KOPT-K1 (cell line): ENCODE measurements at regions not wholly inside any gene's neighbourhood (a gene's known extent, or its start where the extent isn't known, plus 50 kb on each side); places are given as distances from the start of the nearest gene placed in this dataset.
"Not testable (repeated sequence)": the region's sequence is repeated elsewhere in the genome, so short reads cannot be mapped to it uniquely, and the experiment has no call there.

Source experiments
- H3K27ac ChIP-seq: fragments of 200-600 bp; sonication (generic); 2 replicates; pipeline ENCODE4 v1.5.1; 2016; ENCODE audit warnings: antibody characterized with exemption, mild to moderate bottlenecking, low read depth, low read length; ENCODE audit not compliant: poor library complexity, severe bottlenecking
- H3K36me3 ChIP-seq: fragments of 200-600 bp; sonication (generic); 2 replicates; pipeline ENCODE4 v1.5.1; 2017; ENCODE audit warnings: antibody characterized with exemption, mild to moderate bottlenecking, low read length, moderate library complexity; ENCODE audit not compliant: insufficient read depth
- H3K9me3 ChIP-seq: fragments of 200-600 bp; sonication (generic); 2 replicates; pipeline ENCODE4 v1.5.1; 2017; ENCODE audit warnings: antibody characterized with exemption, low read length, mild to moderate bottlenecking; ENCODE audit not compliant: insufficient read depth, poor library complexity, severe bottlenecking

DNA sequence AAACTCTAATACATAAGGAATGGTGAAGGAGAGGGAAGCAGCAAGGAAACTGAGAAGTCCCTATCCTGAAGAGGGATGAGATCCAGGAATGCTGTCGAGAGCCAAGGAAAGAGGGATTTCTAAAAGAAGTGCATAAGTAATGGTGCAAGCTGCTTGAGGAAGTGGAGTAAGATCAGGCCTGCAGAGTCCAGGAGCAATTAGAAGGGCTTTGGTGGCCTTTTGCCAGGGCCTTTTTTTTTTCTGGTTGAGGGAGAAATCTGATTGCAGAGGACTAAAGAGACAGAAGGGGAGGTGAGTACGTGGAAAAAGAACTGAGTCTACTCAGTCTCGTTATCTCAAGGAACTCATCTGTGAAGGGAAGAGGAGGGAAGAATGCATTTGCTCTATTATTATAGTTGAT is 396.2 kb downstream of the UTRN start:
- no peak overlapping the region for H3K27ac ChIP-seq
- peaks cover 47% of the 10 kb centered on the region for H3K36me3 ChIP-seq
- H3K9me3 ChIP-seq: peaks cover 18% of the 10 kb centered on the region

DNA sequence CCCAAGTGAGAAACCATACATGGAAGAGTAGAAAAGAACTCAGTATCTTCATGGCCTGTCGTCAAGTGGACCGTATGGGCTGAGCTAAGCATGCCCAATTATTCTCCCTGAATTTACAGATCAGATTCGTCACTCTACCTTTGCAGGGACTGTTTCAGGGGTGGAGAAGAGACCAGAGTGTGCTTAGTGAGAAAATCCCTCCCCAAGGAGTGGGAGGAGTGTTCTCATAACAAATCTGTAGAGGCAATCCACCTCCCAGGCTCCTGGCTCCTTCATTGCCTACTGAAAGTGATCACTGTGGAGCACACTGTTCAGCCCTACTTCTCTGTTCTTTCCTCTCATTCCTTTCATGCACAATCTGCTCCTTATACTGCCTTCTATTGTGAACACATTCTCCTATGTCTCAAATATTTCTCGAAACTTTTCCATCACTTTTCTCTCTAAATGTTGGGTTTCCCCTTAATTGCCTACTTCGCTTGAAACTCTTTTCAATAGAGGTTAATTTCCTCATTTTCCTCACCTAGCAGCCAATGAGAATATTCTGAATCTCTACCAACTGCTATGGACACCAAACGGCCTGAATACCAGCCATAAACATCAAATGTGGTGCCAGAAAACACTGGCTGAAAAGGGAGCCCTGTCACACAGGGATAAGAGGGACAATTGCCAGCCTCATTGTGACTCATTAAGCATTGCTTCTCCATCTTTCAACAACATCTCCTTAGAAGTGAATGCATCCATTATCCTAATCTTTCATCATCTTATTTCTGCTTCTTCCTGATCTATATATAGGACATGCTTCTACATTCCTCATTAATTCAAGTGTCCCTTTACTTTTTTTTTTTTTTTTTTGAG is 398.3 kb downstream of the UTRN start:
- Histone ChIP-seq H3K9me3 (peaks cover 27% of the 10 kb centered on the region), H3K36me3 (peaks cover 54% of the 10 kb centered on the region), H3K27ac (no peak overlapping the region)

DNA sequence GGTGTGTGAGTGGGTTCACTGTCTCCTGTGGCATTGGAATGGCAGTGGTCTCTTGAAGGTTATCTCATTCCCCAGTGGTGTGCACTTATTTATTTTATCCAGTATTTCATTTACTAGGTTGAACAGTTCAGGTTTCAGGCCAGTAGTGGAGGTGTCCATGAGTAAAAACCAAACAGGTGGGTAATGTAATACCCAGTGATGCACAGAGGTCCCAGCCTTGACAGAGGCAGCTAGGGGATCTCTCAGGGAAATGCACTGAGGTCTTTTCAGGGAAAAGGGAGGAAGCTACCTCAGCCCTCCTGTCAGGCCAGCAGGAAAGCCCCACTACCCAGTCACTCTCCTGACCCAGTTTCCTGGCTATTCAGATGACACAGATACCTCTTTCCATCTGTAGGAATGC is 403.6 kb downstream of the UTRN start:
- H3K36me3 ChIP-seq: peaks cover 44% of the 10 kb centered on the region
- peaks cover 46% of the 10 kb centered on the region for H3K9me3 ChIP-seq
- H3K27ac ChIP-seq: no peak overlapping the region

DNA sequence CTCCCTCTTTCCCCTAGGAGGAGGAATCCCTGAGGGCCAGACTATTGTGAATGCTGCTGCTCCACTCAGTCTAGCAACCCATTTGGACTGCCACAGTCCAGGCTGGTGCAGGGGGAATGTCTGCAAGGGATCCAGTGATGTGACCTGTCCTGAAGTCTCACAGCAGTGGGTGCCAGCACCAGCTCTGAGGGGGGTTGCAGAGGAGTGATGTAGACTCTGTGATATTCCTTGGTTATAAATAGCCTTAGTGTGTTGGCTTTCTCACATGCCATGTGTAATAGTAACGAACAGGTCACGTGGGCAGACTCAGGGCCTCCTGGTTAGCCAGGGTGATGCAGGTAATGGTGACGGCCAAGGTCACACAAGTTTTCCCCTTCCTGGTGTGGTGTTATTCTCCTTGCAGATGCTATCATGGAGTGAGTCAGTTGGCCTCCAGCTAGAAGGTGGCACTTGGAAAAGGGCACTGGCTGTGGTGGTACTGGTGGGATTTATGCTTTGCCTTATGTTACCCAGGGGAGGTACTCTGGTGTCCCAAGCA is 404.4 kb downstream of the UTRN start:
- no peak overlapping the region for H3K27ac ChIP-seq
- peaks cover 38% of the 10 kb centered on the region for H3K36me3 ChIP-seq
- peaks cover 46% of the 10 kb centered on the region for H3K9me3 ChIP-seq

DNA sequence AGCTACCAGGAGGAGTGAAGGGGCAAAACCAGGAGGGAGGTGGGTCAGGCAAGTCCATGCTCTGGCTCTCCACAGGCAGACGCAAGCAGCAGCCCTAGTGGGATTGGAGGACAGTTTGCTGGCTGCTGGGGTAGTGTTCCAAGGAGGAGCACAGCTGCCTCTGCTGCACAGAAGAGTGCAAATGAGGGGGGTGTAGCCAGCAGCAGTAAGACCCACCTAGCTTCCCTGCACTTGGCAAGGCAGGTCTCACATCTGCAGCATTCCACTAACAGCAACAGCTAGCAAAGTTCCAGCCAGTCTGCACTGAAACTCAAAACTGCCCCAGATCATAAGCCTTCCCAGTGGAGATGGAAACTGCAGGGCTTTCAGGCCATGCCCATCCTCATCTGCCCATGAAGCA is 405.0 kb downstream of the UTRN start:
- Histone ChIP-seq H3K36me3 (peaks cover 34% of the 10 kb centered on the region), H3K9me3 (peaks cover 41% of the 10 kb centered on the region), H3K27ac (no peak overlapping the region)

DNA sequence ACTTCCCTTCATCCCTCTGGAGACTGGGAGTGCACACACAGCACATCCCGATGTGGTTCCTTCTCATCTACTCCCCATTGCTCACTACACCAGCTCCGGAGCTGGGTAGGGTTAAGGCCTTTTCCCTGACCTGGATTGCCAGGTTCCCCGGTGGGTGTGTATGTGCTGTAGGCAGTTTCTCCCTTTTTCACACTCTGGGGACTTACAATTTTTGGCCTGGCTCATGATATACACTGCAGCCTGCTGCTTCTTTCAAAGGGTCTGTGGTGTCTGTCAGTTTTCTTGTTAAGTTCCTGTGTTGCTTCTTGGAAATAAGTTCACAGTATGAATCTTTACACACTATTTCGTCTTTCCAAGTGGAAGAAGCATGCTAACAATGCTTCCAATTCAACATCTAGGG is 405.5 kb downstream of the UTRN start:
- H3K9me3 ChIP-seq: peaks cover 37% of the 10 kb centered on the region
- H3K36me3 ChIP-seq: peaks cover 31% of the 10 kb centered on the region
- H3K27ac ChIP-seq: no peak overlapping the region

DNA sequence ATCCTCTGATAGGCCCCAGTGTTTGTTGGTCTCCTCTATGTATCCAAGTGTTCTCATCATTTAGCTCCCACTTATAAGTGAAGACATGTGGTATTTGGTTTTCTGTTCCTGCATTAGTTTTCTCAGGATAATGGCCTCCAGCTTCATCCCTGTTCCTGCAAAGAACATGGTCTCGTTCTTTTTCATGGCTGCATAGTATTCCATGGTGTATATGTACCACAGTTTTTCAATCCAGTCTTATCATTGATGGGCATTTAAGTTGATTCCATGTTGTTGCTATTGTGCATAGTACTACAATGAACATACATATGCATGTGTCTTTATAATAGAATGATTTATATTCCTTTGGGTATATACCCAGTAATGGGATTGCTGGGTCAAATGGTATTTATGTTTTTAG is 406.9 kb downstream of the UTRN start:
- peaks cover 26% of the 10 kb centered on the region for H3K36me3 ChIP-seq
- H3K27ac ChIP-seq: not testable (repeated sequence)
- peaks cover 27% of the 10 kb centered on the region for H3K9me3 ChIP-seq

DNA sequence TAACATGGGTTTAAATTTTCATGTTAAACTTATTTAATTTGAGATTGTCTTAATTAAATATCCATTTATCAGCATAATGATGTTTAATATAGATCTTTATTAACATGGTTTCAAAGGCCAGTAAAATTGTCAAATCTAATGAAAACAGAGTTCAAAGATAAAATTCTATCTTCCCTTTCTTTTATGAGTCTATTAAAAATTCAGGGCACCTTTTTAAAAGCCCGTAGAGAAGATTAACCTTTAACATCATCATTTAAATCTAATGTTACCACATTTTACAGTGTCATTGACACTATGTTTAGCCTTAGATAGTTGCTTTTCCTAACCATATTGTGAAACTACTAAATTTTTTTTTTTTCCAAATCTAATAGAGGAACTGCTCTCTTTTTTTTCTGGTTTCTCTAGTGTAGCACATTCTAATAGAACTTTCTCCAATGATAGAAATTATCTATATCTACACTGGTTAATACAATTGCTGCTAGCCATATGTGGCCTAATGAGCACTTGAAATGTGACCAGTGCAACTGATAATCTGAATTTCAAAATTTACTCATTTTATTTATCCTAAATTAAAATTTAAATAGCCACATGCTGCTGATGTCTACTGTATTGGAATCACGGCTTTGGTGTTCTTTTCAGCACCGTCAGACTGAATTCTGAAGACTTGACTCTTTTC is 410.9 kb downstream of the UTRN start:
- Histone ChIP-seq H3K27ac (no peak overlapping the region), H3K36me3 (peaks cover 18% of the 10 kb centered on the region; the same call in 1 of the 2 replicates), H3K9me3 (peaks cover 19% of the 10 kb centered on the region)

DNA sequence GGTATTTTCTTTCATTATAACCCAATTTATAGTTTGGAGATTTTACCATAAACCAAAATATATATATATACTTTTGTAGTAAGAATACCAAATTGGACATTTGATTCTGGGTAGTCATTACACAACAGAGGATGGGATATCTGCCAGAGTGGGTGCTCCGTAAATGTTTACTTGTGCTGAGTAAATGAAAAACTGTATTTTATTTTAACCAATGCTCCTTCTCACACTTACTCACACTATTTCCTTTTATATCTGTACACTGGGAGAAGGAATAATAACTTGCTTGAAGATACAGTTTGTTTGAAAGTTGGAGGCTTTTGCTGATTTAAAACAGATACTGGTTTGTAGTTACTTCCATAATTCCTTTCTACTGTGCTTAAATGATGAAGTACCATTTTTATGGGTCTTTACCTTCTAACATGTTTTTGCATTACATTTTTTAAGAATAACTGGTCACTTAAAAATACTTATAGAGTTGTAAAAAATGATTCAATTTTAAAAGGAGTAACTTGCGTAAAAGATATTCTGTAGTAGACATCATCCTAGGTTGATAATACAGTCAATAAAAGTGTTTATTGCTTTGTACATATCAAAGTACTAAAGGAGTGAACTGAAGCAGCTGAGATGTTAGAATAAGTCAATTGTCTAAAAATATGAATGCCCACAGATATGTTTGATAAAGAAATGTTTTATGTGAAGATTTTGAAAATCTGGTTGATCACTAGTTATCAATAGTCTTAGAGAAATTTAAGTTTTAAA is 411.7 kb downstream of the UTRN start:
- Histone ChIP-seq H3K9me3 (peaks cover 14% of the 10 kb centered on the region), H3K36me3 (peaks cover 24% of the 10 kb centered on the region; the same call in 1 of the 2 replicates), H3K27ac (peak overlapping the region; percentile 35)

DNA sequence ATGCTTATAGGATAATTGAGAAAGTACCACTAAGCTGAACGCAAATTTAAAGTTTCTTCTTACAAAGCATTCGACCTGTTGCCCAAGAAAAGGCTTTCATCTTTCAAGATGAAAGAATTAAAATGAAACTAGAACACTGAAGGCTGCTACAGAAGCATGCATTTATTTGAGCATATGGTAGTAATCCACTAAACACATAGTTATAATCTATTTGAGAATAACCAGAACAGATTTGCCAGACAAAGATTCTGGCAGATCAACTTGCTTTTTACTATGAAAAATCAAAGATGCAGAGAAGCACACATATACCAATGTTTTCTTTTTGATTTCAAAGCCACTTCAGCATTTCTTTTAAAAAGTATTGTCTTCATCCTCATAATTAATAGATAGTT is 412.2 kb downstream of the UTRN start:
- Histone ChIP-seq H3K27ac (peak overlapping the region; percentile 35), H3K9me3 (peaks cover 8% of the 10 kb centered on the region), H3K36me3 (peaks cover 24% of the 10 kb centered on the region)

DNA sequence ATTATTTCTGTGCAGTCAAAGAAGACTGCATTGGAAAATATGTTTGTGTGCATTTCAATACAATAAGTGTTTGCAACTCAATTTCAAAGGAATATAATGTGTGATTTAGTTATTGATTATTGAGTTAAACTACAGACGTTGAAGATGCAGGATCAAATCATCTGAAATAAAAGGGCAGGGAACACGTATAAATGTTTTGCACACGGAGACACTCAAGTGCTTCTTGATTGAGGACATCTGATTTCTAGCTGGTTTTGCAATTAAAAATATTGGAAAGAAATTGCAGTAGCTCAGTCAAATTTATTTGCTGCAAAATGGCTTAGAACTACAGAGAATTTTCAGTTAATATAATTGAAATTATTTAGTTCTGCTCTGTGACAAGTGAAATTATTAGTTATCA is 412.7 kb downstream of the UTRN start:
- H3K36me3 ChIP-seq: peaks cover 26% of the 10 kb centered on the region
- H3K27ac ChIP-seq: peak overlapping the region; percentile 35
- peaks cover 4% of the 10 kb centered on the region for H3K9me3 ChIP-seq

DNA sequence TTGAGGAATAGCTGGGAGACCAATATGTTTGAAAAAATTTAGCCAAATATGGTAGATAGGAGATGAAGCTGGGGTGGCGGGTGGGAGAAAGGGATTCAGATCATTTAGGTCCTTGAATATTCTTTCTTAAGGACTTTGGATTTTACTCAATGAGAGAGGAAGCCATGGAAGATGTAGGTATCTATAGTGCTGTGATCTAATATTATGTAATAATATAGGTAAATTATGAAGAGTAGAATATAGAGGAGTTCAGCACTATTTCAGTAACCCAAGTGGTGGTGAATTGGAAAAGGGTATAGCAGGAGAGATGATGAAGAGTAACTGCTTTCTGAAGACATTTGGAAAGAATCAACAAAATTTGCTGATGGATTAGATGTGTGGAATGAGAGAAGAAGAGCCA is 417.6 kb downstream of the UTRN start:
- Histone ChIP-seq H3K9me3 (no peaks in the 10 kb centered on the region), H3K36me3 (peaks cover 49% of the 10 kb centered on the region), H3K27ac (no peak overlapping the region)

DNA sequence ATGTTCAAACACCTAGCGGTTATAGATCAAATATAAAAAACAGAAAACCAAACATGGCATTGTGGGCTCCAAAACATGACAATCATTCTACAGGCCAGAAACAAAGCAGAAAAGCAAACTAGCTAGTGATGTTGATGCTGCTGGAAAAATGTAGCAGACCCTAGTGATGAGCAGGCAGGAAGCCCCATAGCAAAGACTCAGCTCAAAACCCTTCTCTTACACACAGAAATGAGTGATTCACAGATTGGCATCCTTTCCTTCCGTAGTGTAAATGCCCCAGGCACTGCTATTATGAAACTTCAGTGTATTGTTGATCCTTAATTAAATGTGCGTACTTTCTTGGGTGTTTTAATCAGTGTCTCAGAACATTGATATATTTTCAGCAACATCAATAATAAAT is 425.1 kb downstream of the UTRN start:
- Histone ChIP-seq H3K27ac (no peak overlapping the region), H3K36me3 (peaks cover 15% of the 10 kb centered on the region), H3K9me3 (no peaks in the 10 kb centered on the region)

DNA sequence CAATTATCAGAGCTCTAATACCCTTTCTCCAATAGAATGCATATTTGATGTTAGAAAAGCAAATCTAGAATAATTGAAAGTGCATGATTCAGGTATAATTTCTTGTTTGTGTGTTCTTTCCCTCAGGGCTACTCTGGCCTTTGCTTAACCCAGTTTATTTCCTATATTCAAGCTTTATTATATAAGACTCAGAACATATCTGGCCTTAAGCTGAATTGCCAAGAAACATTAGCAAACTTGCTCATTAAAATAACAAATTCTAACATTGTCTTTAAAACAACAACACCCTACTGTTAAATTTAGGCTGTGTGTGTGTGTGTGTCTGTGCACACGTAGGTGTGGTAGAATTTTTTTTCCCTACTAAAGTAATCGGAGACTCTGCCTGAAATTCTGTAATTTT is 426.5 kb downstream of the UTRN start:
- Histone ChIP-seq H3K36me3 (peaks cover 8% of the 10 kb centered on the region), H3K27ac (no peak overlapping the region), H3K9me3 (no peaks in the 10 kb centered on the region)

DNA sequence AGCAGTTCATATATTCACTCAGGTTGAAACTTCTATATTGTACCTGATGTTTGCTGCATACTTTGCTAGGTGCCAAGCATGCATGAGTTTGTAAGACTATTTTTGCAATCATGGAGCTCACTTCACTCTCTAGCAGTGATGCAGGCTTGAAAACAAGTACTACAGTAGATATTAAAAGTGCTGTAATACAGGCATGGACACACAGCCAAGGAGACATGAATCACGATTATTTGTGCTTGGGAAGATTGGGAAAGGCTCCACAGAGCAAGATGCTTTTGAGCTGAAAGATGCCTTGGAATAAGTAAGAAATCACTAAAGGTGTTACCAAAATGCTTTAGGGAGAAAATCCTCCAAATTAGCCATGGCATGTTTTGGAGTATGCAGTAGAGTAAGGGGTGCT is 427.4 kb downstream of the UTRN start:
- H3K9me3 ChIP-seq: no peaks in the 10 kb centered on the region

More for the DNA sequence above, 427.4 kb downstream of the UTRN start:
- Histone ChIP-seq H3K36me3 (peaks cover 7% of the 10 kb centered on the region; the same call in 1 of the 2 replicates), H3K27ac (no peak overlapping the region)
